CD14-positive monocyte (primary cell): ENCODE measurements at regions not wholly inside any gene's neighbourhood (a gene's known extent, or its start where the extent isn't known, plus 50 kb on each side); places are given as distances from the start of the nearest gene placed in this dataset.

Experiments
- DNase-seq, 3 donors: peaks; one replicate each; pipeline ENCODE4 v3.0.0-alpha.2; 2011 to 2022
- H2AFZ ChIP-seq: 2 replicates; pipeline ENCODE4 v1.6.0; 2012; ENCODE audit warnings: mild to moderate bottlenecking, low read depth, low read length, inconsistent platforms; ENCODE audit not compliant: insufficient read depth, poor library complexity, severe bottlenecking
- H3K27ac ChIP-seq, 2 donors: 1 replicate in 1 of 2; 2 replicates in 1 of 2; pipeline ENCODE4 v1.5.1; 2012 to 2013; ENCODE audit warnings: low read length in 2 of 2, control low read depth in 1 of 2, inconsistent platforms in 1 of 2, low read depth in 1 of 2, mild to moderate bottlenecking in 1 of 2
- H3K27me3 ChIP-seq, 2 donors: one replicate each; pipeline versions ENCODE4 v1.6.0 to v1.6.1; 2011 to 2013; ENCODE audit warnings: low read length in 2 of 2; ENCODE audit not compliant: control insufficient read depth in 2 of 2, insufficient read depth in 2 of 2
- H3K36me3 ChIP-seq, 2 donors: replicated peaks in 1 of 2; 1 replicate in 1 of 2; 2 replicates in 1 of 2; pipeline versions ENCODE4 v1.5.1 to v1.6.1; 2012 to 2013; ENCODE audit warnings: low read length in 2 of 2, control low read depth in 1 of 2, inconsistent platforms in 1 of 2, mild to moderate bottlenecking in 1 of 2; ENCODE audit not compliant: insufficient read depth in 2 of 2, control insufficient read depth in 1 of 2
- H3K4me1 ChIP-seq, 2 donors: 1 replicate in 1 of 2; 2 replicates in 1 of 2; pipeline versions ENCODE4 v1.5.1 to v1.6.1; 2012 to 2013; ENCODE audit warnings: low read length in 2 of 2, control low read depth in 1 of 2, inconsistent platforms in 1 of 2, mild to moderate bottlenecking in 1 of 2, moderate library complexity in 1 of 2; ENCODE audit not compliant: insufficient read depth in 2 of 2, control insufficient read depth in 1 of 2
- H3K4me2 ChIP-seq: replicated peaks from 2 replicates; pipeline ENCODE3; 2012; ENCODE audit warnings: low read length, moderate library complexity, mild to moderate bottlenecking; ENCODE audit not compliant: poor library complexity, severe bottlenecking; ENCODE audit errors: extremely low read depth
- H3K4me3 ChIP-seq, 3 experiments: fragments of 200-600 bp in 1 of 3; sonication (generic) in 1 of 3; replicated peaks in 1 of 3; 1 replicate in 2 of 3; 2 replicates in 1 of 3; pipeline ENCODE4 v1.5.1; 2011 to 2013; ENCODE audit warnings: low read length in 3 of 3, mild to moderate bottlenecking in 3 of 3, control low read depth in 2 of 3, low read depth in 2 of 3, inconsistent platforms in 1 of 3, moderate library complexity in 1 of 3
- H3K79me2 ChIP-seq: 2 replicates; pipeline ENCODE4 v1.6.0; 2012; ENCODE audit warnings: mild to moderate bottlenecking, control low read depth, inconsistent platforms, low read length, moderate library complexity; ENCODE audit not compliant: insufficient read depth
- H3K9ac ChIP-seq: 2 replicates; pipeline ENCODE4 v1.6.0; 2017; ENCODE audit warnings: low read length, mild to moderate bottlenecking; ENCODE audit not compliant: insufficient read depth, poor library complexity, severe bottlenecking
- H3K9me3 ChIP-seq, 2 donors: replicated peaks in 1 of 2; 1 replicate in 1 of 2; 2 replicates in 1 of 2; pipeline versions ENCODE4 v1.5.1 to v1.6.1; 2012 to 2013; ENCODE audit warnings: low read length in 2 of 2, control low read depth in 1 of 2; ENCODE audit not compliant: control insufficient read depth in 1 of 2, insufficient read depth in 1 of 2
- H4K20me1 ChIP-seq: 2 replicates; pipeline ENCODE4 v1.6.0; 2012; ENCODE audit warnings: mild to moderate bottlenecking, low read length, control low read depth, moderate library complexity; ENCODE audit not compliant: insufficient read depth
- H3K27ac Mint-ChIP-seq, 7 donors: one replicate each; pipeline ENCODE4 v1.8.0; 2020; ENCODE audit warnings: mild to moderate bottlenecking in 7 of 7, mixed read lengths in 7 of 7, moderate library complexity in 6 of 7, inconsistent platforms in 2 of 7
- H3K27me3 Mint-ChIP-seq, 3 donors: one replicate each; pipeline ENCODE4 v1.8.0; 2021 to 2022; ENCODE audit warnings: low read depth in 3 of 3, mild to moderate bottlenecking in 3 of 3, mixed read lengths in 3 of 3, moderate library complexity in 3 of 3, inconsistent platforms in 1 of 3
- H3K36me3 Mint-ChIP-seq, 2 donors: one replicate each; pipeline ENCODE4 v1.8.0; 2020; ENCODE audit warnings: mixed read lengths in 2 of 2, inconsistent platforms in 1 of 2, mild to moderate bottlenecking in 1 of 2
- H3K4me1 Mint-ChIP-seq: one replicate; pipeline ENCODE4 v1.8.0; 2020; ENCODE audit warnings: mild to moderate bottlenecking, mixed read lengths
- H3K4me3 Mint-ChIP-seq, 2 donors: one replicate each; pipeline ENCODE4 v1.8.0; 2020; ENCODE audit warnings: mild to moderate bottlenecking in 2 of 2, mixed read lengths in 2 of 2, moderate library complexity in 1 of 2
- H3K9me3 Mint-ChIP-seq, 7 donors: one replicate each; pipeline ENCODE4 v1.8.0; 2020 to 2022; ENCODE audit warnings: mixed read lengths in 7 of 7, mild to moderate bottlenecking in 6 of 7, moderate library complexity in 6 of 7, inconsistent platforms in 2 of 7
- WGBS: methylation state at CpG from one replicate; pipeline ENCODE4 v1.1.5; 2013; ENCODE audit warnings: missing lambda C conversion rate; ENCODE audit not compliant: insufficient coverage; 5-methylcytosine and 5-hydroxymethylcytosine counted together
- intact Hi-C, 2 donors: fragments of 100-400 bp; cut with micrococcal nuclease; formaldehyde crosslinking; loops; one replicate each; pipeline versions ENCODE4 v1.15.0 to v1.15.1; 2023
- TF ChIP-seq, protein P1 (sequence below): fragments of 200-600 bp; IDR thresholded peaks from one replicate; pipeline ENCODE4 v1.8.0; 2022; ENCODE audit warnings: antibody characterized with exemption, mild to moderate bottlenecking

DNA sequence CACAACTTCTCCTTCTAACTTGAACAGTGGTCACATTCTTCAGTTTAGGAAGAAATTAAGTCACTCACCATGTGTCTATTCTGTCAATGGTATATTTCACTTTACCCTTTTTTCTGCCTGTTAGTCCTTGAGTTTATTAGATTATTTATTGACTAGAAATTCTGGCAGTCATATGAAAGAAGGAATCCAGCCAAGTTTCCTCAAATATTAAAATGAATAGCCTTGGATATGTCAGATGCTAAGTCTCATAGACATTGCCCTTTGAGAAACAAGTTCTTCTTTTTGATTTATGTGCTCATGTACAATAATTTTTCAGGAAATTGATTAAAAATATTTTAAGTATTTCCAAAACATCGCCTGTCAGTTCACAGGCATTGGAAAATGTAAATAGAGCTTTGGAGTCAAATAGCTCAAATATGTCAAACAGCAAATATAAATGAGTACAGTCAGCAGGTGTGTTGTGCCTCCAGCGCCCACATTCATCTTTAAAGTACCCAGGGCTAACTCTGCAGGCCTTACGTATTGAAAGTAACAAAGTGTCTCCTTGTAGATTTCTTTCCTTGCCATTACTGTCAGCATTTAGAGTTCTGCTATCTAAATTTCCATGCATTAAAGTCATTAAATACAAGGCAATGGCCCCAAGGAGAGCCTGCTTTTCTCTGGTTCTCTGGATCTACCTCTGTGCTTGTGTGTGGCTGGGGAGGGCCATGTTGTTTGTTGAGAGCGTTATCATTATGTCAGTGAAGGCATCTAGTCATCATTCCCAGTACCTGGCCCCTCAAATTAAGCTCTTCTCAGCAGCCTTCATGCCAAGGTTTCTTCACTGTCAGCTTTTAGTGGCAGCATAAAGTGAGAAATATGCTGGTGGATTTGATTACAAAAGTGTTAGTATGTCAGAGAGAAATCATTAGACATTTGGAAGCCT lies 76.3 kb upstream of the TRPC4 start:
- H3K79me2 ChIP-seq: no peaks in the 10 kb centered on the region
- Mint-ChIP-seq H3K4me3 (no peak overlapping the region), H3K27me3 (no peaks in the 10 kb centered on the region), H3K27ac (no peak overlapping the region), H3K9me3 (peaks cover 0 to 2% (median 0%) of the 10 kb centered on the region in 7 donors), H3K4me1 (no peaks in the 10 kb centered on the region), H3K36me3 (no peaks in the 10 kb centered on the region)
- no peaks in the 10 kb centered on the region for H3K27me3 ChIP-seq
- 40% methylated on average over 1 of the region's 4 CpGs for WGBS
- no peak overlapping the region for H3K4me3 ChIP-seq
- H3K9me3 ChIP-seq: no peaks in the 10 kb centered on the region
- no peak overlapping the region for H3K27ac ChIP-seq
- no peak overlapping the region for H3K9ac ChIP-seq
- TF ChIP-seq, protein P1, sequence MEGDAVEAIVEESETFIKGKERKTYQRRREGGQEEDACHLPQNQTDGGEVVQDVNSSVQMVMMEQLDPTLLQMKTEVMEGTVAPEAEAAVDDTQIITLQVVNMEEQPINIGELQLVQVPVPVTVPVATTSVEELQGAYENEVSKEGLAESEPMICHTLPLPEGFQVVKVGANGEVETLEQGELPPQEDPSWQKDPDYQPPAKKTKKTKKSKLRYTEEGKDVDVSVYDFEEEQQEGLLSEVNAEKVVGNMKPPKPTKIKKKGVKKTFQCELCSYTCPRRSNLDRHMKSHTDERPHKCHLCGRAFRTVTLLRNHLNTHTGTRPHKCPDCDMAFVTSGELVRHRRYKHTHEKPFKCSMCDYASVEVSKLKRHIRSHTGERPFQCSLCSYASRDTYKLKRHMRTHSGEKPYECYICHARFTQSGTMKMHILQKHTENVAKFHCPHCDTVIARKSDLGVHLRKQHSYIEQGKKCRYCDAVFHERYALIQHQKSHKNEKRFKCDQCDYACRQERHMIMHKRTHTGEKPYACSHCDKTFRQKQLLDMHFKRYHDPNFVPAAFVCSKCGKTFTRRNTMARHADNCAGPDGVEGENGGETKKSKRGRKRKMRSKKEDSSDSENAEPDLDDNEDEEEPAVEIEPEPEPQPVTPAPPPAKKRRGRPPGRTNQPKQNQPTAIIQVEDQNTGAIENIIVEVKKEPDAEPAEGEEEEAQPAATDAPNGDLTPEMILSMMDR: no peak
- no peaks in the 10 kb centered on the region for H4K20me1 ChIP-seq
- H2AFZ ChIP-seq: no peak overlapping the region
- H3K4me1 ChIP-seq: no peaks in the 10 kb centered on the region
- intact Hi-C loops: no loop called here
- H3K4me2 ChIP-seq: no peak overlapping the region
- no peaks in the 10 kb centered on the region for H3K36me3 ChIP-seq
- DNase-seq: no peak

DNA sequence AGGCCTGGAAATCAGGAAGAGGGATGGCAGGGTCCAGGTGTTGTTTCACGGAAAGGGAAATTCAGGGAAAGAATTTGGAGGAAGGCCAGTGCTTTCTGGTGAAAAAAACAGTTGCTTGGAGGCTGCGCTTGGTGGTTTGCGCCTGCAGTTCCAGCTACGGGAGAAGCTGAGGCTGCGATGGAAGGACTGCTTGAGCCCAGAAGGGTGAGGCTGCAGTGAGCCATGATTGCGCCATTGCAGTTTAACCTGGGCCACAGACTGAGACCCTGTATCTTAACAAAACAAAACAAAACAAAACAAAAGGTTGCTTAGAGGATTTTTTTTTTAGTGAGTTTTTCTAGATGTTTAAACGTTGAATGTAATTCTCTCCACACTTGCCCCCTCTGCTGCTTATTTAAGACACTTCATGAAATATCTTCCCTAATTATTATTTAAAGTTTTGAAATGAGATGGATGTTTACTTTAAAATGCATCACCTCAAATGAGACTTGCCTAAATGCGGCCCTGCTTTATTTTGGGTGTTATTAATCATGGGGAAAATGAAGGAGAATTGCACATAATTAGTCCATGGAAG lies 75.4 kb upstream of the TRPC4 start:
- no peaks in the 10 kb centered on the region for H3K4me1 Mint-ChIP-seq
- no peak overlapping the region for H3K9ac ChIP-seq

More for the DNA sequence above, 75.4 kb upstream of the TRPC4 start:
- peaks cover 0 to 2% (median 0%) of the 10 kb centered on the region in 7 donors for H3K9me3 Mint-ChIP-seq
- WGBS: 93% methylated on average over 5 of the region's 8 CpGs
- Histone ChIP-seq H3K27me3 (no peaks in the 10 kb centered on the region), H3K4me2 (no peak overlapping the region), H3K36me3 (no peaks in the 10 kb centered on the region), H3K9me3 (no peaks in the 10 kb centered on the region), H3K4me3 (no peak overlapping the region), H3K79me2 (no peaks in the 10 kb centered on the region), H3K27ac (no peak overlapping the region), H3K4me1 (no peaks in the 10 kb centered on the region), H4K20me1 (no peaks in the 10 kb centered on the region), H2AFZ (no peak overlapping the region)
- H3K27me3 Mint-ChIP-seq: no peaks in the 10 kb centered on the region
- no peak overlapping the region for H3K27ac Mint-ChIP-seq
- intact Hi-C loops: no loop called here
- H3K36me3 Mint-ChIP-seq: no peaks in the 10 kb centered on the region
- TF ChIP-seq, protein P1: no peak
- no peak overlapping the region for H3K4me3 Mint-ChIP-seq
- no peak for DNase-seq
